Stomach (tissue), 4 donors: ENCODE measurements at regions not wholly inside any gene's neighbourhood (a gene's known extent, or its start where the extent isn't known, plus 50 kb on each side); places are given as distances from the start of the nearest gene placed in this dataset.

ENCODE experiments used
- EP300 ChIP-seq: sonication (generic); formaldehyde crosslinking; IDR thresholded peaks from one replicate; pipeline ENCODE4 v1.6.1; 2017; ENCODE audit warnings: antibody characterized with exemption
- POLR2AphosphoS5 ChIP-seq, 3 donors: sonication (generic); formaldehyde crosslinking; IDR thresholded peaks; one replicate each; pipeline ENCODE4 v1.6.1; 2016; ENCODE audit warnings: antibody characterized with exemption in 3 of 3
- TF ChIP-seq, protein P1 (sequence below), 7 experiments: fragments of 450-650 bp in 4 of 7; fragments of 200-600 bp in 3 of 7; sonication (generic) in 3 of 7; IDR thresholded peaks; one replicate each; pipeline ENCODE4 v1.5.1; 2016 to 2019; ENCODE audit warnings: antibody characterized with exemption in 7 of 7, control low read depth in 2 of 7, mild to moderate bottlenecking in 1 of 7

DNA sequence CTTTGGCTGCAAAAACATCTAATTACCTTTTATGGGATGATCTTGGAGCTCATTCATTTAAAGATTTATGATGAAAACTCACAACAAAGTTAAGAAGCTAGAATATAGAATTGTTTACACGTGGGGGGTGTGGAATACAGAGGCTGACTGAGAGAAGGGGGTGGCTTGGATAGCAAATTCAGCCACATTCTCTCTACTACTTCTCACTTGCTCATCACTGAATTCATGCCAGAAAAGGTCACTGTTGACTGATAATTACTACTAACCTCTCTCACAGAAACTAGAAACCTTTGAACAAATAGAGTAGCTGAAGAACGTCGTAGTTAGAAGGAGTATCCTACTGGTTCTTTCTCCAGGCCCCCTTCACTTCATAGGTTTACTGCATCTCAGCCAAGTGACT, 808.2 kb downstream of the BRINP1 start:
- TF ChIP-seq, protein P1, sequence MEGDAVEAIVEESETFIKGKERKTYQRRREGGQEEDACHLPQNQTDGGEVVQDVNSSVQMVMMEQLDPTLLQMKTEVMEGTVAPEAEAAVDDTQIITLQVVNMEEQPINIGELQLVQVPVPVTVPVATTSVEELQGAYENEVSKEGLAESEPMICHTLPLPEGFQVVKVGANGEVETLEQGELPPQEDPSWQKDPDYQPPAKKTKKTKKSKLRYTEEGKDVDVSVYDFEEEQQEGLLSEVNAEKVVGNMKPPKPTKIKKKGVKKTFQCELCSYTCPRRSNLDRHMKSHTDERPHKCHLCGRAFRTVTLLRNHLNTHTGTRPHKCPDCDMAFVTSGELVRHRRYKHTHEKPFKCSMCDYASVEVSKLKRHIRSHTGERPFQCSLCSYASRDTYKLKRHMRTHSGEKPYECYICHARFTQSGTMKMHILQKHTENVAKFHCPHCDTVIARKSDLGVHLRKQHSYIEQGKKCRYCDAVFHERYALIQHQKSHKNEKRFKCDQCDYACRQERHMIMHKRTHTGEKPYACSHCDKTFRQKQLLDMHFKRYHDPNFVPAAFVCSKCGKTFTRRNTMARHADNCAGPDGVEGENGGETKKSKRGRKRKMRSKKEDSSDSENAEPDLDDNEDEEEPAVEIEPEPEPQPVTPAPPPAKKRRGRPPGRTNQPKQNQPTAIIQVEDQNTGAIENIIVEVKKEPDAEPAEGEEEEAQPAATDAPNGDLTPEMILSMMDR (IDR thresholded peaks at IDR 0.05), result no peak
- TF ChIP-seq POLR2AphosphoS5 (IDR thresholded peaks at IDR 0.05) (no peak), EP300 (no peak)
